GM13977 (cell line): ENCODE measurements at regions not wholly inside any gene's neighbourhood (a gene's known extent, or its start where the extent isn't known, plus 50 kb on each side); places are given as distances from the start of the nearest gene placed in this dataset.

Experiments used
- DNase-seq: peaks from one replicate; pipeline ENCODE4 v3.0.0; 2012; ENCODE audit warnings: low spot score
- CTCF ChIP-seq: IDR thresholded peaks from 2 replicates; pipeline ENCODE4 v1.5.1; 2012; ENCODE audit warnings: mild to moderate bottlenecking, control low read depth; ENCODE audit not compliant: insufficient read depth; ENCODE audit errors: extremely low read depth, missing control alignments
- in situ Hi-C: fragments of 300-500 bp; cut with MboI; formaldehyde crosslinking; loops from one replicate; pipeline ENCODE4 v1.12.0; 2022; ENCODE audit warnings: low sequenced_read_pairs, low pct_unique_long_range_greater_than_20kb, mixed read lengths, inconsistent platforms; ENCODE audit not compliant: unreplicated experiment

- in situ Hi-C loops: no loop called here
- no peak for DNase-seq
- TF ChIP-seq CTCF: no peak
Measured at GRCh38 chr6:129967427-129967826, 51.0 kb upstream of the L3MBTL3 start.

- in situ Hi-C loops: no loop called here
- no peak for TF ChIP-seq CTCF
- no peak for DNase-seq
Measured at GRCh38 chr6:129966125-129966524, 52.3 kb upstream of the L3MBTL3 start.

- DNase-seq: no peak
- no peak for TF ChIP-seq CTCF
- in situ Hi-C loops: no loop called here
Measured at GRCh38 chr6:129965096-129965495, 53.3 kb upstream of the L3MBTL3 start.

GRCh38 chr6:129959358-129959930, 58.9 kb upstream of the L3MBTL3 start:
- no peak for DNase-seq
- TF ChIP-seq CTCF: no peak
- in situ Hi-C loops: no loop called here

GRCh38 chr6:129957941-129958898, 60.2 kb upstream of the L3MBTL3 start:
- in situ Hi-C loops: no loop called here
- no peak for TF ChIP-seq CTCF

GRCh38 chr6:129955584-129955983, 62.8 kb upstream of the L3MBTL3 start:
- in situ Hi-C loops: no loop called here
- TF ChIP-seq CTCF: no peak
- no peak for DNase-seq

More at GRCh38 chr6:129957941-129958898, 60.2 kb upstream of the L3MBTL3 start:
- no peak for DNase-seq
